Hematopoietic multipotent progenitor cell treated with erythropoietin and hydrocortisone succinate and interleukin-3 and kit ligand, for 6 days (in vitro differentiated cells): ENCODE measurements at regions not wholly inside any gene's neighbourhood (a gene's known extent, or its start where the extent isn't known, plus 50 kb on each side); places are given as distances from the start of the nearest gene placed in this dataset.
"Not testable (repeated sequence)": the region's sequence is repeated elsewhere in the genome, so short reads cannot be mapped to it uniquely, and the experiment has no call there.

ENCODE experiments used
- DNase-seq: peaks from one replicate; pipeline ENCODE4 v3.0.0-alpha.2; 2015

- DNase-seq, result no peak
These were observed 180.9 kb upstream of the SFSWAP start for GRCh38 chr12:131530041-131530332.

GRCh38 chr12:131530422-131530821 is 180.5 kb upstream of the SFSWAP start:
- DNase-seq, result no peak

GRCh38 chr12:131533139-131533538 is 177.8 kb upstream of the SFSWAP start:
- DNase-seq, result no peak

- DNase-seq, result no peak
These were observed 175.1 kb upstream of the SFSWAP start for GRCh38 chr12:131535779-131536178.

- DNase-seq, result no peak
These were observed 174.6 kb upstream of the SFSWAP start for GRCh38 chr12:131536337-131536736.

- no peak for DNase-seq
These were observed 174.1 kb upstream of the SFSWAP start for GRCh38 chr12:131536766-131537165.

GRCh38 chr12:131537267-131537958 is 173.5 kb upstream of the SFSWAP start:
- no peak for DNase-seq

GRCh38 chr12:131539381-131539780 is 171.5 kb upstream of the SFSWAP start:
- DNase-seq, result no peak

- DNase-seq, result no peak
These were observed 170.7 kb upstream of the SFSWAP start for GRCh38 chr12:131540138-131540623.

GRCh38 chr12:131541512-131541911 is 169.4 kb upstream of the SFSWAP start:
- DNase-seq, result not testable (repeated sequence)

GRCh38 chr12:131542351-131542750 is 168.5 kb upstream of the SFSWAP start:
- DNase-seq, result no peak

- no peak for DNase-seq
These were observed 167.8 kb upstream of the SFSWAP start for GRCh38 chr12:131543040-131543439.

- no peak for DNase-seq
These were observed 163.3 kb upstream of the SFSWAP start for GRCh38 chr12:131547555-131547954.

GRCh38 chr12:131550121-131550520 is 160.8 kb upstream of the SFSWAP start:
- no peak for DNase-seq

GRCh38 chr12:131551675-131552491 is 159.0 kb upstream of the SFSWAP start:
- no peak for DNase-seq

GRCh38 chr12:131552492-131552863 is 158.4 kb upstream of the SFSWAP start:
- DNase-seq, result no peak

GRCh38 chr12:131553096-131553777 is 157.7 kb upstream of the SFSWAP start:
- no peak for DNase-seq

GRCh38 chr12:131555197-131555846 is 155.6 kb upstream of the SFSWAP start:
- DNase-seq, result no peak

GRCh38 chr12:131555866-131556265 is 155.0 kb upstream of the SFSWAP start:
- DNase-seq, result no peak

- DNase-seq, result no peak
These were observed 153.7 kb upstream of the SFSWAP start for GRCh38 chr12:131557078-131557709.

GRCh38 chr12:131559517-131560516 is 151.1 kb upstream of the SFSWAP start:
- DNase-seq, result peak; percentile 22

- DNase-seq, result no peak
These were observed 149.8 kb upstream of the SFSWAP start for GRCh38 chr12:131561051-131561450.
